ENCODE measurements at regions not wholly inside any gene's neighbourhood (a gene's known extent, or its start where the extent isn't known, plus 50 kb on each side); places are given as distances from the start of the nearest gene placed in this dataset.

DNA sequence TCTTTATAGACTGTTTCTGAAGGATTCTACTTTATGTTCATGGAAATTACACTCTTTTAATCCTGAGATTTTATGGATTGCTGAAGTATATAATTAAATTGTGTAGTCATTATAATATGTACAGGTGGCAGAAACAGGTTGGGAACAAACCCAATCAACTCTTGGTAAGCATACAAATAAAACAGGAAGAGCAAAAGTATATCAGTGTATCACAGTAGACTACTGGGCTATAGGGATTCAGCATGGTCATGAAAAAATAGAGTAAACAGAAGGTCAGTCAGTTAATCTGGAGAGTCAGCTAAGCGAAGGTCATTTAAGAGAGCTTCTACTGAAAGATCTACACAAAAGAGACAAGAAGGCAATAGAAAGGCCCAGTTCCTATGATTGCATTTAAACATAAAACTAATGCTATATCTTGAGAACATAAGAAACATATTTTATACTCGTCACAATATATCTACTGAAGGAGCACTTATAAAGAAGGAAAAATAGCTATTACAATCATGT lies 178.9 kb upstream of the ECI2 start:
- Histone ChIP-seq H3K36me3 (ENCODE audit: control insufficient read depth, insufficient read depth, low read length) (no peaks in the 10 kb centered on the region), H3K9me3 (ENCODE audit: control insufficient read depth, insufficient read depth, low read depth, low read length) (peaks cover 10% of the 10 kb centered on the region; the same call in 1 of the 2 replicates), H3K9ac (ENCODE audit: low read length) (no peak overlapping the region), H3K27me3 (ENCODE audit: control insufficient read depth, insufficient read depth, low read length) (no peaks in the 10 kb centered on the region), H3K4me3 (ENCODE audit: low read depth, low read length) (no peak overlapping the region), H3K27ac (ENCODE audit: low read depth, low read length) (no peak overlapping the region), H3K4me1 (ENCODE audit: control insufficient read depth, insufficient read depth, low read length) (peaks cover 8% of the 10 kb centered on the region)

DNA sequence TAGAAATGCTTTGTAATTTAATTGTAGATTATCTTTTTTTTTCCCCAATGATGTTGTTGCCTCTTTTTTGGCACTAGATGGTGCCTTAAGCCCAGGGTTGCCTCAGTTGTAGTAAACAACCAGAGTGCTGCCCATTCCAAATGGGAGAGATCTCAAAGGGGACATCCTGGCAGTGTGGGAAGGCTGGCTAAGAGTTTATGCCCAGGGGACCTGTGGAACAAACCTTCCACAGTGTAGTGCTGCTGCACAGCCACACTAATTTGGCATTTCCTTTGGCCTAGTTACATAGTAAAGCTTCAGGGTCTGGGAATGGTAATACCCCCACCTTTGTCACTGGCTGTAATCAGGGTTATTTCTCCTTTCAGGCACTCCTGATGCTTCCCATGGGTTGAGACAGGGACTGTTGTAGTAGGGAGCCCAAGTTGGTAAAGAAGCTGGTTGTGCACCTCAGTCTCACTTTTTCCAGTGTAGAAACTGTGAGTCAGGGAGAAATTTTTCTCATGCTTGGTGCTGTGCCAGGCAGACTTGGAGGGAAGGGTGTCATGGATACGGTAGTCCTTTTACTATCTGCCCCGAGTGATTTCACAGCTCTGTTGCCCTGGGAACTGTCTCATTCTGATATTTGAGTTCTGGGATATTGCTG lies 177.8 kb upstream of the ECI2 start:
- H3K27ac ChIP-seq (ENCODE audit: low read depth, low read length), result no peak overlapping the region
- no peak overlapping the region for H3K4me3 ChIP-seq (ENCODE audit: low read depth, low read length)
- peaks cover 10% of the 10 kb centered on the region; the same call in 1 of the 2 replicates for H3K9me3 ChIP-seq (ENCODE audit: control insufficient read depth, insufficient read depth, low read depth, low read length)
- peaks cover 8% of the 10 kb centered on the region for H3K4me1 ChIP-seq (ENCODE audit: control insufficient read depth, insufficient read depth, low read length)
- no peaks in the 10 kb centered on the region for H3K27me3 ChIP-seq (ENCODE audit: control insufficient read depth, insufficient read depth, low read length)
- no peak overlapping the region for H3K9ac ChIP-seq (ENCODE audit: low read length)
- no peaks in the 10 kb centered on the region for H3K36me3 ChIP-seq (ENCODE audit: control insufficient read depth, insufficient read depth, low read length)

DNA sequence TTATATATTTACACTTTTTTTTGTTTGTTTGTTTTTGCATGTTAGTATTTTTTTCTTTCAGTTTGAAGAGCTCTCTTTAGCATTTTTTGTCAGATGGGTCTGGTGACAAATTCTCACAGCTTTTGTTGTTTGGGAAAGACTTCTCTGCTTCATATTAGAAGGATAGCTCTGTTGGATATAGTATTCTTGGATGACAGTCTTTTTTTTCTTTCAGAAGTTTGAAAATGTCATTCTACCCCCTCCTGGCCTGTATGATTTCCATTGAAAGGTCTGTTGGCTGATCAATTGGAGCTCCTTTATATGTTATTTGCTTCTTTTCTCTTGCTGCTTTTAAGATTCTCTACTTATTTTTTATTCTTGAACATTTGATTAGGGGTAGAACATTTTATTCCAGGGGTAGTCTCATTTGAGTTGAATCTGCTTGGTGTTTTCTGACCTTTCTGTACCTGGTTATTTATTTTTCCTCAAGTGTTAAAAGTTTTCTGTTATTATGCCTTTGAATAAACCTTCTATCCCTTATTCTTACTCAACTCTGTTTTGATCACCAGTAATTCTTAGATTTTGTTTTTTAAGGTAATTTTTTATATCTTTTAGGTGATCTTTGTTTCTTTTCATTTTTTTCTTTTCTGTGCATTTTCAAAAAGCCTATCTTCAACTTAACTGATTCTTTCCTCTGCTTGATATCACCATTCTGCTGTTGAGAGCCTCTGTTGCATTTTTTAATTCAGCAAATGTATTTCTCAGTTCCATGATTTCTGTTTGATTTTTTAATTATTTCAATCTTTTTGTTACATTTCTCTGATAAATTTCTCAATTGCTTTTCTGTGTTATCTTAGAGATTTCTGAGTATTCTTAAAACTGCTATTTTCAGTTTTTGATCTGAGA lies 176.8 kb upstream of the ECI2 start:
- H3K36me3 ChIP-seq (ENCODE audit: control insufficient read depth, insufficient read depth, low read length), result no peaks in the 10 kb centered on the region
- H3K27ac ChIP-seq (ENCODE audit: low read depth, low read length), result no peak overlapping the region
- H3K4me3 ChIP-seq (ENCODE audit: low read depth, low read length), result no peak overlapping the region
- H3K4me1 ChIP-seq (ENCODE audit: control insufficient read depth, insufficient read depth, low read length), result peaks cover 6% of the 10 kb centered on the region
- peaks cover 10% of the 10 kb centered on the region; the same call in 1 of the 2 replicates for H3K9me3 ChIP-seq (ENCODE audit: control insufficient read depth, insufficient read depth, low read depth, low read length)
- no peaks in the 10 kb centered on the region for H3K27me3 ChIP-seq (ENCODE audit: control insufficient read depth, insufficient read depth, low read length)
- H3K9ac ChIP-seq (ENCODE audit: low read length), result no peak overlapping the region

DNA sequence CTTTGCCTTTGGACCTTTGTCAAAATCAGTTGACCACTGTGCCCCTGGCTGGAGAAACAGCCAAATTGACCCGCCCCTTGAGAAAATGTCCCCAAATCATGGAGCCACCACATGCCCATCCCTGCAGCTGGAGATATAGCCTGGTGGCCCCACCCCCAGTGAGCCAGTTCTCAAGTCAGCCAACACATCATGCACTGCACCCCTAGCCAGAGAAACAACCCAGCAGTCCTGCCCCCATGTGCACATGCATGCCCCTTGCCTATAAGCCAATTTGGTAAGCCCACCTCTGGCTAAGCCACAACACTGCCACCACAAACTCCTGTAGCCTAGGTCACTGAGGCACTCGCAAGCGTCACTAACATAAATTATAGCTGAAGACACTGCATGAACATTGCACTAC lies 174.2 kb upstream of the ECI2 start:
- Histone ChIP-seq H3K36me3 (ENCODE audit: control insufficient read depth, insufficient read depth, low read length) (no peaks in the 10 kb centered on the region), H3K9me3 (ENCODE audit: control insufficient read depth, insufficient read depth, low read depth, low read length) (peaks cover 9% of the 10 kb centered on the region; the same call in 1 of the 2 replicates), H3K27ac (ENCODE audit: low read depth, low read length) (no peak overlapping the region), H3K4me1 (ENCODE audit: control insufficient read depth, insufficient read depth, low read length) (no peaks in the 10 kb centered on the region), H3K27me3 (ENCODE audit: control insufficient read depth, insufficient read depth, low read length) (no peaks in the 10 kb centered on the region), H3K4me3 (ENCODE audit: low read depth, low read length) (no peak overlapping the region), H3K9ac (ENCODE audit: low read length) (no peak overlapping the region)

DNA sequence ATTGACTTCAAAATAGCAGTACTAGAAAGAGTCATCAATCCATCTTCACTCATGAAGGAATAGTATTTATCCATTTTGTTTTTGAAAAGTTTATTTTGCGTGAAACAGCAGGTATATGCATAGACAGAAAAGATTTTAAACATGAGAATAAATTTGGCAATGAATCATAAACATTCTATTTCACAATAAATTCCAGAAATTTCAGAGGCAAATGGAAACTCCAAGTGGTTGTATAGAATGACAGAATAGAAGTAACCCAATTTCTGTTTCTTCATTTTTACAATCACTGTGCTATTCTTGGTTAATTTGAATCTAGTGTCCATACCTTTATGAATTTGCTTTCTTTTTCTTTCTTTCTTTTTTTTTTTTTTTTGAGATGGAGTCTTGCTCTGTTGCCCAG lies 173.0 kb upstream of the ECI2 start:
- Histone ChIP-seq H3K9me3 (ENCODE audit: control insufficient read depth, insufficient read depth, low read depth, low read length) (peaks cover 9% of the 10 kb centered on the region; the same call in 1 of the 2 replicates), H3K27me3 (ENCODE audit: control insufficient read depth, insufficient read depth, low read length) (no peaks in the 10 kb centered on the region), H3K36me3 (ENCODE audit: control insufficient read depth, insufficient read depth, low read length) (no peaks in the 10 kb centered on the region), H3K4me3 (ENCODE audit: low read depth, low read length) (no peak overlapping the region), H3K4me1 (ENCODE audit: control insufficient read depth, insufficient read depth, low read length) (no peaks in the 10 kb centered on the region), H3K27ac (ENCODE audit: low read depth, low read length) (no peak overlapping the region), H3K9ac (ENCODE audit: low read length) (no peak overlapping the region)

DNA sequence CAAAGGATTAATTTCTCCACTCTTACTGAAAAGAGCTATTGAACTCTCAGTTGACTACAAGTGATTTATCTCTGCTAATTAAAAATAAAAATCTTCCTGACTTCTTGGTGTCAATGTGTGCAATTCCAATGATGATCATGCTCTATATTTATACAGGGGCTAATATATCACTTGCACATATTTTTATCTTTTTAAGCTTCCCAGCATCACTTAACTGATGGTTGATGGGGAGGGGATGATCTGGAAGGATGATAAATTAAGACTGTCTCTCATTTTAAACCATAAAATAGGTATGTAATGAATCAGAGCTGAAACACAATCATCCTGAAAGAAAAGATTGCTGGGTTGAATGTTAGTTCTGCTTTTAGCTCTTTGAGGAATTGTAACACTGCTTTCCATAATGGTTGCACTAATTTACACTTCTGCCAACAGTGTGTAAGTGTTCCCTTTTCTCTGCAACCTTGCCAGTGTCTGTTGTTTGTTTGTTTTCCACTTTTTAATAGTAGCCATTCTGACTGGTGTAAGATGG lies 169.6 kb upstream of the ECI2 start:
- H3K27ac ChIP-seq (ENCODE audit: low read depth, low read length), result no peak overlapping the region
- no peaks in the 10 kb centered on the region for H3K36me3 ChIP-seq (ENCODE audit: control insufficient read depth, insufficient read depth, low read length)
- no peak overlapping the region for H3K9ac ChIP-seq (ENCODE audit: low read length)
- H3K4me3 ChIP-seq (ENCODE audit: low read depth, low read length), result no peak overlapping the region
- no peaks in the 10 kb centered on the region for H3K27me3 ChIP-seq (ENCODE audit: control insufficient read depth, insufficient read depth, low read length)
- H3K4me1 ChIP-seq (ENCODE audit: control insufficient read depth, insufficient read depth, low read length), result no peaks in the 10 kb centered on the region
- H3K9me3 ChIP-seq (ENCODE audit: control insufficient read depth, insufficient read depth, low read depth, low read length), result no peaks in the 10 kb centered on the region

DNA sequence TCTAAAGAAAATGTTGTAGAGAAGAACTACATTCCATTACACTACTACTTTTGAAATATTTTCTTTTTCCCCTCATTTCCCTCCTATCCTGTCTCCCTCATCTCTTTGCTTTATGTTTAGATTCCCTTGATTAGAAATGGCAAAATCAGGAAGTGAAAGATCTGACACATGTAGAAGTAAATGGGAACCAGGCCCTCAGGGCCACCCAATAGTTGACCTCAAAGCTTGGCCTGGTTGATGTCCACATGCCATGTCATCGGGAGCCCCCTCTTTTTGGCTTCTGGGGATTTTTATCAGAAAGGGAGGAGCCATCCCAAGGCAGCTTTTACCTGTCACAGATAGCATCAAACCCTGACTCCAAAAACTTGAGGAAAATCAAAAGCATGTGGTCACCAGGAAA lies 168.3 kb upstream of the ECI2 start:
- Histone ChIP-seq H3K27me3 (ENCODE audit: control insufficient read depth, insufficient read depth, low read length) (no peaks in the 10 kb centered on the region), H3K27ac (ENCODE audit: low read depth, low read length) (no peak overlapping the region), H3K9me3 (ENCODE audit: control insufficient read depth, insufficient read depth, low read depth, low read length) (no peaks in the 10 kb centered on the region), H3K9ac (ENCODE audit: low read length) (no peak overlapping the region), H3K36me3 (ENCODE audit: control insufficient read depth, insufficient read depth, low read length) (no peaks in the 10 kb centered on the region), H3K4me1 (ENCODE audit: control insufficient read depth, insufficient read depth, low read length) (no peaks in the 10 kb centered on the region), H3K4me3 (ENCODE audit: low read depth, low read length) (no peak overlapping the region)

DNA sequence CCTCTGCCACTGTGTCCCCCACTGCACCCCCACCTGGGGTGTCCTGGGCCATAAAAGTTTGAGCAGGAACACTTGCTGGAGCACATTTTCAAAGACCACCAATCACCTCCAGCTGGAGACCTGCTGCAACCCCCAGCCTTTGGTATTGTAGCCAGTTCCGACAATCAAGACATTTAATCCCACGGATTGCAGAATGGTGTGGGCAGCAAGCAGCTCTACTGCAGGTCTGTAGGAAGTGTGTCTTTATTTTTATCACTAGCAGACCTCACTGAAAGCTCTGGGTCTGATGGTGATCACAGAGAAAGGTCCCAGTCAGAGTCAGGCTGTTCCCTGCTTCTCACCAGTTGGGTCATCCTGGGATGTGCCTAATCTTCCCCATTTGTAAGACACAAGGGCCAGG lies 167.1 kb upstream of the ECI2 start:
- H3K9ac ChIP-seq (ENCODE audit: low read length), result no peak overlapping the region
- H3K27ac ChIP-seq (ENCODE audit: low read depth, low read length), result no peak overlapping the region
- H3K4me3 ChIP-seq (ENCODE audit: low read depth, low read length), result no peak overlapping the region
- no peaks in the 10 kb centered on the region for H3K36me3 ChIP-seq (ENCODE audit: control insufficient read depth, insufficient read depth, low read length)
- no peaks in the 10 kb centered on the region for H3K4me1 ChIP-seq (ENCODE audit: control insufficient read depth, insufficient read depth, low read length)
- no peaks in the 10 kb centered on the region for H3K27me3 ChIP-seq (ENCODE audit: control insufficient read depth, insufficient read depth, low read length)
- H3K9me3 ChIP-seq (ENCODE audit: control insufficient read depth, insufficient read depth, low read depth, low read length), result peaks cover 8% of the 10 kb centered on the region

DNA sequence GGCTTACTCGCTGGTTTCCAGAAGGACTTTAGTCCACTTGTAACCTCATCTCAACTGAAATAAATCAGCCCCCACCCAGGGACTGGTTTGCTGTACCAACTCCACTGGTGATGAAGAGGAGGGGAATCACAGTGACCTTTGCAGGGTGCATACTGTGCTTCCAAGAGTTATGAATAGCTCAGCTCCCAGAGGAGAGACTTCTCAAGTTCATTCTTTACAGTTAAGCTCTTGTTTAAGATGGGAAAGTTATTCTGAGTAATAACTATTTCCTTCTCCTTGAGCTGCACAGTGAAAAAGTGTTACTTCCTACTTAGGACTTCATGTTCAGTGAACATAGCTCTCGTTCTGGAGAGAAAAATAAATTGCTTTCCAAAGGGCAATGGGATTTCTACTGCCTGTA lies 166.5 kb upstream of the ECI2 start:
- Histone ChIP-seq H3K27ac (ENCODE audit: low read depth, low read length) (no peak overlapping the region), H3K36me3 (ENCODE audit: control insufficient read depth, insufficient read depth, low read length) (no peaks in the 10 kb centered on the region), H3K4me1 (ENCODE audit: control insufficient read depth, insufficient read depth, low read length) (no peaks in the 10 kb centered on the region), H3K27me3 (ENCODE audit: control insufficient read depth, insufficient read depth, low read length) (no peaks in the 10 kb centered on the region), H3K4me3 (ENCODE audit: low read depth, low read length) (no peak overlapping the region), H3K9me3 (ENCODE audit: control insufficient read depth, insufficient read depth, low read depth, low read length) (peaks cover 9% of the 10 kb centered on the region), H3K9ac (ENCODE audit: low read length) (no peak overlapping the region)

DNA sequence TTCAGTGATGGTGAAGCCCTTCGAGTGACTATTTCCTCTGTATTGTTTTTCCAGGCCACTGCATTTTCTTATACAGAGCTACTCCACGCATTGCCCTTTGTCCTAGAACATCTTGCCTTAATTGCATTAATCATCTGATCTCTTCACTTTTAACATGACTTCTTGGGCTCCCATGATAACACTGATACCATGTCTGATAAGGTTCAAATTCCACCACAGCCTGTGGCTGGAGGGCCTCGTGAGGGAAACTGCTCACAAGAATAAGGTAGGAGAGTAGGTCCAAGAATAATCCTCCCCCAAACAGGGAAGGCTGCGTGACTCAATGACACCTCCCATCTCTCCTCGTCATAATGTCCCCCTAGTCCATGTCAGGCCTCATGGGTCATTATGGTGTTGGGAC lies 165.5 kb upstream of the ECI2 start:
- Histone ChIP-seq H3K4me3 (ENCODE audit: low read depth, low read length) (no peak overlapping the region), H3K4me1 (ENCODE audit: control insufficient read depth, insufficient read depth, low read length) (no peaks in the 10 kb centered on the region), H3K9me3 (ENCODE audit: control insufficient read depth, insufficient read depth, low read depth, low read length) (peaks cover 9% of the 10 kb centered on the region), H3K36me3 (ENCODE audit: control insufficient read depth, insufficient read depth, low read length) (no peaks in the 10 kb centered on the region), H3K27me3 (ENCODE audit: control insufficient read depth, insufficient read depth, low read length) (no peaks in the 10 kb centered on the region), H3K9ac (ENCODE audit: low read length) (no peak overlapping the region), H3K27ac (ENCODE audit: low read depth, low read length) (no peak overlapping the region)

DNA sequence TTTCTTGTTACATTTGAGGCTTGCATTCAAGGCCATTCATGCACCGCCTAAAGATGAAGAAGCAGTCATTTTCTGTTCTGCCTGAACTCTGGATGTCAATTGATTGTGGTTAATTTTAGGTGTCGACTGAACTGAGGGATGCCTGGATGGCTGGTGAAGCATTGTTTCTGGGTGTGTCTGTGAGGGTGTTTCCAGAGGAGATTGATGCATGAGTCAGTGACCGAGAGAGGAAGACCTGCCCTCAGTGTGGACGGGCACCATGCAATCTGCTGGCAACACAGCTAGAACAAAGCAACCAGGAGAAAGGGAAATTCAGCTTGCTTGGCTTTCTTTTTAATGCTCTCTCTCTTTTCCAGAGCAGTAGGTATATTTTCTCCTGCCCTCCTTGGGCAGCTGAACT lies 164.1 kb upstream of the ECI2 start:
- no peak overlapping the region for H3K9ac ChIP-seq (ENCODE audit: low read length)
- H3K9me3 ChIP-seq (ENCODE audit: control insufficient read depth, insufficient read depth, low read depth, low read length), result peaks cover 9% of the 10 kb centered on the region
- H3K36me3 ChIP-seq (ENCODE audit: control insufficient read depth, insufficient read depth, low read length), result no peaks in the 10 kb centered on the region
- H3K4me3 ChIP-seq (ENCODE audit: low read depth, low read length), result no peak overlapping the region
- no peak overlapping the region for H3K27ac ChIP-seq (ENCODE audit: low read depth, low read length)
- no peaks in the 10 kb centered on the region for H3K27me3 ChIP-seq (ENCODE audit: control insufficient read depth, insufficient read depth, low read length)
- peaks cover 6% of the 10 kb centered on the region; the same call in 1 of the 2 replicates for H3K4me1 ChIP-seq (ENCODE audit: control insufficient read depth, insufficient read depth, low read length)

All from HUES6 (cell line).